HL-60 (cell line): ENCODE measurements at regions not wholly inside any gene's neighbourhood (a gene's known extent, or its start where the extent isn't known, plus 50 kb on each side); places are given as distances from the start of the nearest gene placed in this dataset.

Source experiments
- DNase-seq, 2 experiments: peaks; one replicate each; pipeline ENCODE4 v3.0.0-alpha.2; 2010 to 2020; ENCODE audit warnings: low read depth in 1 of 2, low spot score in 1 of 2
- H3K27ac ChIP-seq: fragments of 250-450 bp; sonication (Bioruptor Pico); replicated peaks from 2 replicates; pipeline ENCODE4 v1.5.1; 2020; ENCODE audit warnings: mild to moderate bottlenecking, moderate library complexity
- H3K27me3 ChIP-seq: fragments of 250-450 bp; sonication (Bioruptor Pico); 2 replicates; pipeline ENCODE4 v1.5.1; 2021; ENCODE audit warnings: mild to moderate bottlenecking, moderate library complexity; ENCODE audit not compliant: insufficient read depth, poor library complexity, severe bottlenecking
- H3K4me3 ChIP-seq: replicated peaks from 2 replicates; pipeline ENCODE4 v1.5.1; 2011; ENCODE audit warnings: mild to moderate bottlenecking, control low read depth, low read length; ENCODE audit not compliant: insufficient read depth
- GABPA ChIP-seq: IDR thresholded peaks from 2 replicates; pipeline ENCODE4 v1.6.1; 2012; ENCODE audit warnings: low read depth
- POLR2AphosphoS5 ChIP-seq: IDR thresholded peaks from 2 replicates; pipeline ENCODE4 v1.6.1; 2012; ENCODE audit warnings: low read depth
- SPI1 ChIP-seq: IDR thresholded peaks from 2 replicates; pipeline ENCODE4 v1.6.1; 2012; ENCODE audit warnings: low read depth, mild to moderate bottlenecking, borderline replicate concordance
- TF ChIP-seq, protein P1 (sequence below): IDR thresholded peaks from one replicate; pipeline ENCODE4 v1.5.1; 2011; ENCODE audit warnings: low read length, control low read depth, inconsistent platforms; ENCODE audit not compliant: insufficient read depth
- TF ChIP-seq, protein P2 (sequence below): IDR thresholded peaks from 2 replicates; pipeline ENCODE4 v1.6.1; 2012; ENCODE audit warnings: low read depth; ENCODE audit not compliant: insufficient replicate concordance

DNA sequence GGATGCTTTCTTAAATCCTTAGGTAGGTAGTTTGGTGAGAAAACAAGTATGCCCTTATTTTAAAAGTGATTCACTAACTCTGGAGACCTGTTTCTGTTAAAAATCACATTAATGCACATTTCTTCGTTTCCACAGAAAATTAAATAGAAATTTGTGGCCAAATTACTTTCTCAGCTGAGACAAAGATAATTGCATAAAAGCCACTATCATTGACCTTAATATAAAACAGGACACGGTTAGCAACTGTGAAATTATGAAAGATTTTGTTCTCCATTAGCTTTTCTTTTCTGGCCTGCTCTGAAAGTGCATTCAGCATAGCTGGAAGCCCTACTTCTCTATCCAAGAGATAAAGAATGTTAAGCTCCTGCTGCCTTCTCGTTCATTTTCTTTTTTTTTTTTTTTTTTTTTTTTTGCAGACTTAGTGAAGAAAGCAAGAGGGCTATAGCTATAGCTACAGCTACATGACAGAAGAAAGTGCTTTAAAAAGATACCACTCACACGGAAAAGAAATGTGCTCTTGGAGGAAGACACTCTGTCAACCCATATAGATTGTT lies 576.9 kb downstream of the OTOL1 start:
- H3K27me3 ChIP-seq = no peaks in the 10 kb centered on the region

DNA sequence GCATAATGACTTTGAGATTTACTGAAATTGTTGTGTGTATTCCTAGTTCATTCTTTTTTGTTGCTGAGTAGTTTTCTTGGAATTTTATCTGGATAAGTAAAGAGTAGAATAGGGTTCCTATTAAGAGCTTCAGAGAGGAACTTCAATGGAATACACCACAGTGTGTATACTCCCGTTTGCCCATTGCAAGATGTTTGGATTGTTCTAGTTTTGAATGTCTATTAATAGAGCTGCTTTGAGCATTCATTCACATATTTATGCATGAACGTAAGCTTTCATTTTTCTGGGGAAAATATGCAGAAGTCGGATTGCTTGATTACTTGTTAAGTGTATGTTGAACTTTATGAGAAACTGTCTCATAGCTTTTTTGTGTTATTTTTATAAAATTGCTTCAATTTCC lies 580.5 kb downstream of the OTOL1 start:
- TF ChIP-seq SPI1 = no peak
- TF ChIP-seq, protein P1, sequence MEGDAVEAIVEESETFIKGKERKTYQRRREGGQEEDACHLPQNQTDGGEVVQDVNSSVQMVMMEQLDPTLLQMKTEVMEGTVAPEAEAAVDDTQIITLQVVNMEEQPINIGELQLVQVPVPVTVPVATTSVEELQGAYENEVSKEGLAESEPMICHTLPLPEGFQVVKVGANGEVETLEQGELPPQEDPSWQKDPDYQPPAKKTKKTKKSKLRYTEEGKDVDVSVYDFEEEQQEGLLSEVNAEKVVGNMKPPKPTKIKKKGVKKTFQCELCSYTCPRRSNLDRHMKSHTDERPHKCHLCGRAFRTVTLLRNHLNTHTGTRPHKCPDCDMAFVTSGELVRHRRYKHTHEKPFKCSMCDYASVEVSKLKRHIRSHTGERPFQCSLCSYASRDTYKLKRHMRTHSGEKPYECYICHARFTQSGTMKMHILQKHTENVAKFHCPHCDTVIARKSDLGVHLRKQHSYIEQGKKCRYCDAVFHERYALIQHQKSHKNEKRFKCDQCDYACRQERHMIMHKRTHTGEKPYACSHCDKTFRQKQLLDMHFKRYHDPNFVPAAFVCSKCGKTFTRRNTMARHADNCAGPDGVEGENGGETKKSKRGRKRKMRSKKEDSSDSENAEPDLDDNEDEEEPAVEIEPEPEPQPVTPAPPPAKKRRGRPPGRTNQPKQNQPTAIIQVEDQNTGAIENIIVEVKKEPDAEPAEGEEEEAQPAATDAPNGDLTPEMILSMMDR = no peak
- no peak for DNase-seq
- no peaks in the 10 kb centered on the region for H3K27me3 ChIP-seq
- H3K4me3 ChIP-seq = no peak overlapping the region
- H3K27ac ChIP-seq = no peak overlapping the region

More for the DNA sequence above, 576.9 kb downstream of the OTOL1 start:
- H3K4me3 ChIP-seq = no peak overlapping the region
- DNase-seq = no peak
- TF ChIP-seq POLR2AphosphoS5 (no peak), SPI1 (no peak), GABPA (no peak)
- TF ChIP-seq, protein P2, sequence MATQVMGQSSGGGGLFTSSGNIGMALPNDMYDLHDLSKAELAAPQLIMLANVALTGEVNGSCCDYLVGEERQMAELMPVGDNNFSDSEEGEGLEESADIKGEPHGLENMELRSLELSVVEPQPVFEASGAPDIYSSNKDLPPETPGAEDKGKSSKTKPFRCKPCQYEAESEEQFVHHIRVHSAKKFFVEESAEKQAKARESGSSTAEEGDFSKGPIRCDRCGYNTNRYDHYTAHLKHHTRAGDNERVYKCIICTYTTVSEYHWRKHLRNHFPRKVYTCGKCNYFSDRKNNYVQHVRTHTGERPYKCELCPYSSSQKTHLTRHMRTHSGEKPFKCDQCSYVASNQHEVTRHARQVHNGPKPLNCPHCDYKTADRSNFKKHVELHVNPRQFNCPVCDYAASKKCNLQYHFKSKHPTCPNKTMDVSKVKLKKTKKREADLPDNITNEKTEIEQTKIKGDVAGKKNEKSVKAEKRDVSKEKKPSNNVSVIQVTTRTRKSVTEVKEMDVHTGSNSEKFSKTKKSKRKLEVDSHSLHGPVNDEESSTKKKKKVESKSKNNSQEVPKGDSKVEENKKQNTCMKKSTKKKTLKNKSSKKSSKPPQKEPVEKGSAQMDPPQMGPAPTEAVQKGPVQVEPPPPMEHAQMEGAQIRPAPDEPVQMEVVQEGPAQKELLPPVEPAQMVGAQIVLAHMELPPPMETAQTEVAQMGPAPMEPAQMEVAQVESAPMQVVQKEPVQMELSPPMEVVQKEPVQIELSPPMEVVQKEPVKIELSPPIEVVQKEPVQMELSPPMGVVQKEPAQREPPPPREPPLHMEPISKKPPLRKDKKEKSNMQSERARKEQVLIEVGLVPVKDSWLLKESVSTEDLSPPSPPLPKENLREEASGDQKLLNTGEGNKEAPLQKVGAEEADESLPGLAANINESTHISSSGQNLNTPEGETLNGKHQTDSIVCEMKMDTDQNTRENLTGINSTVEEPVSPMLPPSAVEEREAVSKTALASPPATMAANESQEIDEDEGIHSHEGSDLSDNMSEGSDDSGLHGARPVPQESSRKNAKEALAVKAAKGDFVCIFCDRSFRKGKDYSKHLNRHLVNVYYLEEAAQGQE = no peak
- TF ChIP-seq, protein P1 = no peak
- no peak overlapping the region for H3K27ac ChIP-seq

DNA sequence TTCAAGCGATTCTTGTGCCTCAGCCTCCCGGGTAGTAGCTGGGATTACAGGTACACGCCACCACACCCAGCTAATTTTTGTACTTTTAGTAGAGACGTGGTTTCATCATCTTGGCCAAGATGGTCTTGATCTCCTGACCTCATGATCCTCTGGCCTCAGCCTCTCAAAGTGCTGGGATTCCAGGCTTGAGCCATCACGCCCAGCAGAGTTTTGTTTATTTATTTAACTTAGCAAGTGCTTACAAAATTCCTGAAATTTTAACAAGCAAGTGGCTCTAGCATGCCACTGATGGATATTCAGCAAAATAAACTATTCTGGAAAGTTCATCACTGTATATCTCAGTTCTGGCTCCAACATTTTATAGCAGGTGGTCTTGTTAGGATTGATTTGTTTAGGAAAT lies 585.9 kb downstream of the OTOL1 start:
- no peaks in the 10 kb centered on the region for H3K27me3 ChIP-seq
- TF ChIP-seq, protein P1 = no peak
- no peak overlapping the region for H3K27ac ChIP-seq
- H3K4me3 ChIP-seq = no peak overlapping the region
- no peak for DNase-seq

DNA sequence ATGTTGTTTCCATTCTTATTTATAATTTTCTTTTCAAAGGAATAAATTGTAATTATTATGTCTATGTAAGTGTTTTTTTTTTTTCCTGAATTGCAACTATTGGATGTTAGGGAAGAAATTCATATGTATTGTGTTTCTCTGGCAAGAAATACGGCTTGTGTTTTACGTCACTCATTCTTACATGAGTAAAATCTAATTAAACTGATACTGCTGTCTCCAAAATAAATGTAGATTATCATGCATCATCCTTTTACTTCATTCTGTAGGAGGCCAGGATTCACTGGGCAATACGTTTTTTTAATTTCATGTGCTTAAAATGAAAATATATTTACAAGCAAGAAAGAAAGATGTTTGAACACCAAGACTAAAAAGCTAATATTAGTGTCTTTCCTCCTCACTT lies 590.8 kb downstream of the OTOL1 start:
- no peaks in the 10 kb centered on the region for H3K27me3 ChIP-seq
- DNase-seq = no peak
- TF ChIP-seq, protein P1 = no peak
- TF ChIP-seq GABPA (no peak), SPI1 (no peak), POLR2AphosphoS5 (no peak)
- TF ChIP-seq, protein P2 = no peak
- no peak overlapping the region for H3K4me3 ChIP-seq
- no peak overlapping the region for H3K27ac ChIP-seq
